HCT116 (cell line): ENCODE measurements at regions not wholly inside any gene's neighbourhood (a gene's known extent, or its start where the extent isn't known, plus 50 kb on each side); places are given as distances from the start of the nearest gene placed in this dataset.

Experiments used
- ATF3 ChIP-seq: IDR thresholded peaks from 2 replicates; pipeline ENCODE4 v1.6.1; 2012
- CBX3 ChIP-seq: IDR thresholded peaks from 2 replicates; pipeline ENCODE4 v1.6.1; 2012; ENCODE audit warnings: low read depth
- CTCF ChIP-seq, 3 experiments: fragments of 200-600 bp in 1 of 3; sonication (generic) in 1 of 3; IDR thresholded peaks in 2 of 3; conservative IDR thresholded peaks in 1 of 3; 2 replicates each; pipeline ENCODE4 v1.5.1; 2012 to 2017; ENCODE audit warnings: low read depth in 2 of 3, low read length in 2 of 3, antibody characterized with exemption in 1 of 3, borderline replicate concordance in 1 of 3, control low read depth in 1 of 3, mild to moderate bottlenecking in 1 of 3, mixed read lengths in 1 of 3, mixed run types in 1 of 3, moderate library complexity in 1 of 3; ENCODE audit not compliant: insufficient read depth in 1 of 3
- POLR2A ChIP-seq: IDR thresholded peaks from 2 replicates; pipeline ENCODE4 v1.7.0; 2011; ENCODE audit warnings: borderline replicate concordance; ENCODE audit not compliant: insufficient read depth, insufficient read length; ENCODE audit errors: extremely low read depth
- SP1 ChIP-seq: IDR thresholded peaks from 2 replicates; pipeline ENCODE4 v1.6.1; 2012; ENCODE audit warnings: low read depth

GRCh38 chr1:200245473-200245872 is 164.4 kb downstream of the ZNF281 start:
- TF ChIP-seq CTCF (IDR thresholded peaks at IDR 0.05 in 2 of 3, conservative IDR thresholded peaks at IDR 0.05 in 1 of 3; ENCODE audit: borderline replicate concordance in 1 of 3, insufficient read depth in 1 of 3, low read depth in 2 of 3, low read length in 2 of 3): no peak
- no peak for TF ChIP-seq SP1
- no peak for TF ChIP-seq CBX3
- no peak for TF ChIP-seq POLR2A
- TF ChIP-seq ATF3: no peak
